Transverse colon (tissue), 4 donors: ENCODE measurements at regions not wholly inside any gene's neighbourhood (a gene's known extent, or its start where the extent isn't known, plus 50 kb on each side); places are given as distances from the start of the nearest gene placed in this dataset.

Experiments
- EP300 ChIP-seq: sonication (generic); formaldehyde crosslinking; IDR thresholded peaks from one replicate; pipeline ENCODE4 v1.6.1; 2017; ENCODE audit warnings: antibody characterized with exemption, low read depth
- POLR2A ChIP-seq: fragments of 450-650 bp; IDR thresholded peaks from one replicate; pipeline ENCODE4 v1.6.1; 2016; ENCODE audit warnings: antibody characterized with exemption, mild to moderate bottlenecking, moderate library complexity
- POLR2AphosphoS5 ChIP-seq, 3 donors: sonication (generic); formaldehyde crosslinking; IDR thresholded peaks; one replicate each; pipeline ENCODE4 v1.6.1; 2016; ENCODE audit warnings: antibody characterized with exemption in 3 of 3
- TF ChIP-seq, protein P1 (sequence below), 5 experiments: fragments of 200-600 bp in 3 of 5; fragments of 450-650 bp in 2 of 5; sonication (generic) in 3 of 5; IDR thresholded peaks; 1 replicate in 2 of 5; 2 replicates in 3 of 5; pipeline ENCODE4 v1.5.1; 2016 to 2017; ENCODE audit warnings: antibody characterized with exemption in 5 of 5, inconsistent platforms in 3 of 5, mild to moderate bottlenecking in 2 of 5, moderate library complexity in 1 of 5

DNA sequence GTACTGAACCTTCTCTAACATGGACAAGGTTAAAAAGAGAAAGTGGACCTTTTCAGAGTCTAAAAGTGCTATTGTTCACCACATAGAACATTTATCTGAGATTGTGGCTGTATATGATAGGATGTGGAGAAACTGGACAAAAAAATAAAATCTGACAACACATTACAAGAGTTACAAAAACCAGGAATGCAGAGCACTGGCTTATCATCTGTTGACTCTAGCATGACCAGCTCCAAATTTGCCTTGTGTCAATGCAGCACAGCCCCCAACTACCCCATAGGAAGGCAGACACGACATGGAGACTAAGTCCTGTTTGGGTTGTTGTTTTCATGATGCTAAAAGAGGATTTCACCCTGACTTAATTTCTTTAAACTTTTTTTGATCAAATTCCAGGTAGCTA, 436.9 kb upstream of the MARCKS start:
- TF ChIP-seq, protein P1, sequence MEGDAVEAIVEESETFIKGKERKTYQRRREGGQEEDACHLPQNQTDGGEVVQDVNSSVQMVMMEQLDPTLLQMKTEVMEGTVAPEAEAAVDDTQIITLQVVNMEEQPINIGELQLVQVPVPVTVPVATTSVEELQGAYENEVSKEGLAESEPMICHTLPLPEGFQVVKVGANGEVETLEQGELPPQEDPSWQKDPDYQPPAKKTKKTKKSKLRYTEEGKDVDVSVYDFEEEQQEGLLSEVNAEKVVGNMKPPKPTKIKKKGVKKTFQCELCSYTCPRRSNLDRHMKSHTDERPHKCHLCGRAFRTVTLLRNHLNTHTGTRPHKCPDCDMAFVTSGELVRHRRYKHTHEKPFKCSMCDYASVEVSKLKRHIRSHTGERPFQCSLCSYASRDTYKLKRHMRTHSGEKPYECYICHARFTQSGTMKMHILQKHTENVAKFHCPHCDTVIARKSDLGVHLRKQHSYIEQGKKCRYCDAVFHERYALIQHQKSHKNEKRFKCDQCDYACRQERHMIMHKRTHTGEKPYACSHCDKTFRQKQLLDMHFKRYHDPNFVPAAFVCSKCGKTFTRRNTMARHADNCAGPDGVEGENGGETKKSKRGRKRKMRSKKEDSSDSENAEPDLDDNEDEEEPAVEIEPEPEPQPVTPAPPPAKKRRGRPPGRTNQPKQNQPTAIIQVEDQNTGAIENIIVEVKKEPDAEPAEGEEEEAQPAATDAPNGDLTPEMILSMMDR (IDR thresholded peaks at IDR 0.05) = no peak
- TF ChIP-seq POLR2A = no peak
- TF ChIP-seq POLR2AphosphoS5 (IDR thresholded peaks at IDR 0.05) = no peak
- no peak for TF ChIP-seq EP300
